ENCODE measurements at regions not wholly inside any gene's neighbourhood (a gene's known extent, or its start where the extent isn't known, plus 50 kb on each side); places are given as distances from the start of the nearest gene placed in this dataset.

DNA sequence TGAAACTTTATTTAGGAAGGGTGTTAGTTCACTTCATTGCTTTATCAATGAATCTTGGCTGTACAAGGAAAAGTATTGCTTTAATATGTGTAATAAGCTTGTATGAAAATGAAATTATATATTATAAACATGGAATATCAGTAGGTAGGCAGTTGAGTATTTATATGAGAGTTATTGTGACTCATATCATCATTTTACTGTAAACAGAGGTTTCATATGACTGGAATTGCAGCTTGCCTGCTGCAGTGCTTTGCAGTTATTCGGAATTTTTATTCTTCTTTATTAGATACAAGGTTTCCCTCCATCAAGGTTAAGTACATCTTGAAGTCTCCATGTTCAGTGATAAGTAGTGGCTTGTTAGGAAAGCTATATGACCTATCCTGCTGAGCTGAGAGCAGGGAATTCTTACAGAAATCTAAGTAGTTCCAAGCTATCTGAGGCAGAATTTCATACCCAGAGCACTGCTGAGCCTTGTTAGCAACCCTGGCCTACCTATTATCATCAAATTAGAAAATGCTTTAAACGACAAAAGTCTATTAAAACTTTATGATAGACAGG lies 111.2 kb downstream of the MGST1 start:
- TF ChIP-seq, protein P1, sequence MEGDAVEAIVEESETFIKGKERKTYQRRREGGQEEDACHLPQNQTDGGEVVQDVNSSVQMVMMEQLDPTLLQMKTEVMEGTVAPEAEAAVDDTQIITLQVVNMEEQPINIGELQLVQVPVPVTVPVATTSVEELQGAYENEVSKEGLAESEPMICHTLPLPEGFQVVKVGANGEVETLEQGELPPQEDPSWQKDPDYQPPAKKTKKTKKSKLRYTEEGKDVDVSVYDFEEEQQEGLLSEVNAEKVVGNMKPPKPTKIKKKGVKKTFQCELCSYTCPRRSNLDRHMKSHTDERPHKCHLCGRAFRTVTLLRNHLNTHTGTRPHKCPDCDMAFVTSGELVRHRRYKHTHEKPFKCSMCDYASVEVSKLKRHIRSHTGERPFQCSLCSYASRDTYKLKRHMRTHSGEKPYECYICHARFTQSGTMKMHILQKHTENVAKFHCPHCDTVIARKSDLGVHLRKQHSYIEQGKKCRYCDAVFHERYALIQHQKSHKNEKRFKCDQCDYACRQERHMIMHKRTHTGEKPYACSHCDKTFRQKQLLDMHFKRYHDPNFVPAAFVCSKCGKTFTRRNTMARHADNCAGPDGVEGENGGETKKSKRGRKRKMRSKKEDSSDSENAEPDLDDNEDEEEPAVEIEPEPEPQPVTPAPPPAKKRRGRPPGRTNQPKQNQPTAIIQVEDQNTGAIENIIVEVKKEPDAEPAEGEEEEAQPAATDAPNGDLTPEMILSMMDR (IDR thresholded peaks at IDR 0.05; ENCODE audit: low read depth, low read length) = no peak
- no peak for TF ChIP-seq EZH2phosphoT487 (IDR thresholded peaks at IDR 0.05; ENCODE audit: low read depth)
